ENCODE measurements at regions not wholly inside any gene's neighbourhood (a gene's known extent, or its start where the extent isn't known, plus 50 kb on each side); places are given as distances from the start of the nearest gene placed in this dataset.

GRCh38 chr3:95923496-95924210 lies 890.7 kb upstream of the EPHA6 start:
- TF ChIP-seq EZH2 (IDR thresholded peaks at IDR 0.05; ENCODE audit: borderline replicate concordance, low read depth, low read length, poor library complexity, severe bottlenecking) (no peak), CTCF (conservative IDR thresholded peaks at IDR 0.05; ENCODE audit: low read depth, low read length) (no peak)

Measured in A673 (cell line).